Spleen (tissue), 11 donors: ENCODE measurements at regions not wholly inside any gene's neighbourhood (a gene's known extent, or its start where the extent isn't known, plus 50 kb on each side); places are given as distances from the start of the nearest gene placed in this dataset.

ENCODE experiments used
- DNase-seq: peaks from one replicate; pipeline ENCODE4 v3.0.0-alpha.2; 2020
- H3K27ac ChIP-seq, 8 donors: fragments of 200-600 bp; sonication (generic) in 7 of 8; 1 replicate in 4 of 8; 2 replicates in 4 of 8; pipeline versions ENCODE4 v1.5.0 to v1.8.0; 2016 to 2021; ENCODE audit warnings: inconsistent platforms in 4 of 8, mild to moderate bottlenecking in 4 of 8, moderate library complexity in 1 of 8
- H3K27me3 ChIP-seq, 7 donors: fragments of 200-600 bp; sonication (generic) in 6 of 7; replicated peaks in 1 of 7; 1 replicate in 4 of 7; 2 replicates in 3 of 7; pipeline versions ENCODE4 v1.5.0 to v1.8.0; 2016 to 2021; ENCODE audit warnings: inconsistent platforms in 3 of 7, mild to moderate bottlenecking in 1 of 7
- H3K36me3 ChIP-seq, 6 donors: fragments of 200-600 bp; sonication (generic) in 5 of 6; 1 replicate in 4 of 6; 2 replicates in 2 of 6; pipeline versions ENCODE4 v1.5.0 to v1.8.0; 2016 to 2021; ENCODE audit warnings: inconsistent platforms in 2 of 6
- H3K4me1 ChIP-seq, 6 donors: fragments of 200-600 bp; sonication (generic) in 5 of 6; 1 replicate in 3 of 6; 2 replicates in 3 of 6; pipeline versions ENCODE4 v1.5.0 to v1.8.0; 2016 to 2021; ENCODE audit warnings: inconsistent platforms in 3 of 6
- H3K4me3 ChIP-seq, 8 donors: fragments of 200-600 bp; sonication (generic) in 7 of 8; 1 replicate in 4 of 8; 2 replicates in 4 of 8; pipeline versions ENCODE4 v1.5.0 to v1.8.0; 2016 to 2021; ENCODE audit warnings: inconsistent platforms in 4 of 8, mild to moderate bottlenecking in 4 of 8, moderate library complexity in 2 of 8
- H3K9me3 ChIP-seq, 8 donors: fragments of 200-600 bp; sonication (generic) in 7 of 8; 1 replicate in 4 of 8; 2 replicates in 4 of 8; pipeline versions ENCODE4 v1.5.0 to v1.8.0; 2016 to 2021; ENCODE audit warnings: inconsistent platforms in 4 of 8
- POLR2A ChIP-seq, 3 donors: fragments of 450-650 bp; IDR thresholded peaks; one replicate each; pipeline ENCODE4 v1.5.1; 2017; ENCODE audit warnings: antibody characterized with exemption in 3 of 3, mild to moderate bottlenecking in 1 of 3
- POLR2AphosphoS5 ChIP-seq, 3 donors: sonication (generic); formaldehyde crosslinking; IDR thresholded peaks; one replicate each; pipeline ENCODE4 v1.5.1; 2017; ENCODE audit warnings: antibody characterized with exemption in 3 of 3
- WGBS, 5 donors: extraction: QIAGEN DNeasy Blood & Tissue Kit in 3 of 5; methylation state at CpG; one replicate each; pipeline versions ENCODE4 v1.1.5 to v1.1.7; 2013 to 2018; 5-methylcytosine and 5-hydroxymethylcytosine counted together
- intact Hi-C: fragments of 100-400 bp; cut with DNase I; formaldehyde crosslinking; loops from one replicate; pipeline ENCODE4 v1.15.0; 2023; ENCODE audit warnings: low total_unique reads
- TF ChIP-seq, protein P1 (sequence below), 11 experiments: fragments of 200-600 bp in 7 of 11; fragments of 450-650 bp in 4 of 11; sonication (generic) in 4 of 11; IDR thresholded peaks in 8 of 11; conservative IDR thresholded peaks in 3 of 11; 1 replicate in 7 of 11; 2 replicates in 4 of 11; pipeline versions ENCODE4 v1.4.0 to v1.8.0; 2016 to 2021; ENCODE audit warnings: antibody characterized with exemption in 11 of 11, inconsistent platforms in 4 of 11, mild to moderate bottlenecking in 1 of 11
- donor health status: healthy with polysubstance abuse.
- donor health status: DM: no; HTN: no; CAD: no; lungs with moderate emphysema.
- donor health status: DM: no; HTN: no; CAD: no.
- donor health status: Bipolar disorder and iron deficiency.
- donor health status: healthy.
- donor health status: DM: no; HTN: no; CAD: no.
- donor health status: DM: yes; HTN: yes; CAD: no.

DNA sequence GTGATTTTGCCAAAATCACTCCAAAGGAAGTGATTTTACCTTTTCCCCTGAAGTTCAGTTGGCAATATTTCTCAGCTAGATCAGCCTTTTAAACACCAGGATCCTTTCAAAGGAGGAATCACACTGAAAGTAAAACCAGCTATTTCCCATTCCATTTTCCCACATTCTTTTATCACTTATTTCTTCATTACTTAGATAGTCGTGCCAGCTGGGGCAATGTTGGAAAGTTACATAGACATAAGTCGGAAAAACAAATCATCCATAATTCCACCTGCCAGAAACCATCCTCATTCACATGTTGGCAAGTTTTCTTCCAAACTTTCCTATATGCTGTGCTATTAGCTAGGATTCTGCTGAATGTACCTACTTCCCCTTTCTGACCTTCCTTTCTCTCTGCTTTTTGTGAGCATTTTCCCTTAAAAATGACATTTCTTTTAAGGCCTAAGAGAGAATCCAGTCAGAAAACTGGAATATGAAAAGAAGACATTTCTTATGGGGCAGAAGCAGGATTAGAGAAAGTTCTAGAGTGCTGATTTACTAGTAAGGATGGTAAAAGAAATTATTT is 170.0 kb upstream of the STK17B start:
- intact Hi-C loops = no loop called here
- WGBS, 5 donors = 55 to 73% (median 68%) methylated on average over 2 of the region's 2 CpGs
- TF ChIP-seq POLR2A (IDR thresholded peaks at IDR 0.05) = no peak
- TF ChIP-seq POLR2AphosphoS5 (IDR thresholded peaks at IDR 0.05) = no peak
- TF ChIP-seq, protein P1, sequence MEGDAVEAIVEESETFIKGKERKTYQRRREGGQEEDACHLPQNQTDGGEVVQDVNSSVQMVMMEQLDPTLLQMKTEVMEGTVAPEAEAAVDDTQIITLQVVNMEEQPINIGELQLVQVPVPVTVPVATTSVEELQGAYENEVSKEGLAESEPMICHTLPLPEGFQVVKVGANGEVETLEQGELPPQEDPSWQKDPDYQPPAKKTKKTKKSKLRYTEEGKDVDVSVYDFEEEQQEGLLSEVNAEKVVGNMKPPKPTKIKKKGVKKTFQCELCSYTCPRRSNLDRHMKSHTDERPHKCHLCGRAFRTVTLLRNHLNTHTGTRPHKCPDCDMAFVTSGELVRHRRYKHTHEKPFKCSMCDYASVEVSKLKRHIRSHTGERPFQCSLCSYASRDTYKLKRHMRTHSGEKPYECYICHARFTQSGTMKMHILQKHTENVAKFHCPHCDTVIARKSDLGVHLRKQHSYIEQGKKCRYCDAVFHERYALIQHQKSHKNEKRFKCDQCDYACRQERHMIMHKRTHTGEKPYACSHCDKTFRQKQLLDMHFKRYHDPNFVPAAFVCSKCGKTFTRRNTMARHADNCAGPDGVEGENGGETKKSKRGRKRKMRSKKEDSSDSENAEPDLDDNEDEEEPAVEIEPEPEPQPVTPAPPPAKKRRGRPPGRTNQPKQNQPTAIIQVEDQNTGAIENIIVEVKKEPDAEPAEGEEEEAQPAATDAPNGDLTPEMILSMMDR (IDR thresholded peaks at IDR 0.05 in 8 of 11, conservative IDR thresholded peaks at IDR 0.05 in 3 of 11) = no peak

DNA sequence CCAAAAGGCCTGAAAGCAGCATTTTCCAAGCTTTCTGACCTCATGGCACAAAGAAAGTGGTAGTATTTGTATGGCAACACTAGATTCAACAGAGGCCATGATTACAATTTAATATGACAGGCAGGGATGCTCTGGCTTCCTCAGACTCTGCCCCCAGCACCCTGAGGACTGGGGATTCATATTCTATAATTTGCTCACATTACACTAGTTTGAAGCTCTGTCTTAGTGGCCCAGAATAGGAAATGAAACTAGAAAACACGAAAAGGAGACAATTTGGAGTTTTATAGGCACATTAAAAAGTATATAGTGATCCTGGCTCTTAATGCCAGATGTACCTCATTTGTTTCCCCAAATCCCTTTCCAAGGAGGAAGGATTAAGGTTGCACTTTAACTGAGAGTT is 173.0 kb upstream of the STK17B start:
- no peak overlapping the region for H3K27ac ChIP-seq
- no peaks in the 10 kb centered on the region for H3K9me3 ChIP-seq
- no peak for TF ChIP-seq POLR2AphosphoS5 (IDR thresholded peaks at IDR 0.05)
- peaks cover 0 to 4% (median 0%) of the 10 kb centered on the region in 6 donors for H3K36me3 ChIP-seq
- no peaks in the 10 kb centered on the region for H3K27me3 ChIP-seq
- intact Hi-C loops = no loop called here
- DNase-seq = no peak
- no peak overlapping the region for H3K4me3 ChIP-seq
- WGBS, 5 donors = 45 to 57% (median 56%) methylated on average over 1 of the region's 1 CpG
- H3K4me1 ChIP-seq = peaks cover 0 to 9% (median 6%) of the 10 kb centered on the region in 6 donors

More for the DNA sequence above, 170.0 kb upstream of the STK17B start:
- DNase-seq = no peak
- Histone ChIP-seq H3K27ac (peak overlapping the region in 1 of 8 donors; percentile 23), H3K36me3 (peaks cover 0 to 4% (median 0%) of the 10 kb centered on the region in 6 donors), H3K9me3 (no peaks in the 10 kb centered on the region), H3K27me3 (no peaks in the 10 kb centered on the region), H3K4me1 (peaks cover 0 to 38% (median 21%) of the 10 kb centered on the region in 6 donors), H3K4me3 (no peak overlapping the region)

DNA sequence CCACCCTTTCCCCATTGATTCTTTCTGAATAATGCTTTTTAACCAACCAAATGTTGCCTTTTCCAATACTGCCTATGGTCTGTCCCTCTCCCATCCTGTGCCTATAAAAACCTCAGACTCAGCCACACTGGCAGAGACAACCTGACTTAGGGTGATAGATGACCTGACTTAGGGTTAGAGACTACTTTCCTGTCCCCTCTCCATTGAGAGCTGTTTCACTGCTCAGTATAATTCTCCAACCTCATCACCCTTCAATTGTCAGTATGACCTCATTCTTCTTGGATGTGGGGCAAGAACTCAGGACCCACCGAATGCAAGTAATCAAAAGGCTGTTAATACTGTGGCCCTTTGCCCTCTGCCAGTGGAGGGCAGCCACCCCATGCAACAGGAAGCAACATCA is 182.3 kb upstream of the STK17B start:
- 32 to 94% (median 91%) methylated on average over 1 of the region's 1 CpG for WGBS, 5 donors

DNA sequence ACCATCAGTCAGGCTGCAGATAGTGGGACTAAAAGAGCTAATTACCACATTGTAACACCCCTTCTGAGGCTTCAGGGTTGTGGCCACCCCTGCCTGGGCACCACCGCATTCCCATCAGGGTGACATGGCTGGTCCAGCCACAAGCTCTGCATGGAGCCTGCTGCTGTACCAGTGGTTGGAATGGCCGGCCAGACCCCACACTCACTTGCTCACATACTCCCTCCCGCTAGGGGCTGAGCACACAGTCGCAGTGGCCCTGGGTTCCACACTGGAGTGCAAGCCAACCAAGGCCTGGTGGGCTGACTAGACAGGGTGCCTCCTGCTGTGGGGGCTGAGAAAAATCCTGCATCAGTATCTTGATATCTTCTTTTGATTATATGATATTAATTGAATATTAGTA is 182.8 kb upstream of the STK17B start:
- intact Hi-C loops = no loop called here
- peaks cover 0 to 8% (median 0%) of the 10 kb centered on the region in 6 donors for H3K36me3 ChIP-seq
- DNase-seq = no peak
- H3K9me3 ChIP-seq = peaks cover 0 to 16% (median 15%) of the 10 kb centered on the region in 8 donors
- no peak for TF ChIP-seq POLR2A (IDR thresholded peaks at IDR 0.05)
- no peak for TF ChIP-seq POLR2AphosphoS5 (IDR thresholded peaks at IDR 0.05)
- TF ChIP-seq, protein P1 (IDR thresholded peaks at IDR 0.05 in 8 of 11, conservative IDR thresholded peaks at IDR 0.05 in 3 of 11) = no peak
- WGBS, 5 donors = 87 to 100% (median 95%) methylated on average over 3 to 4 of the region's 4 CpGs
- H3K27ac ChIP-seq = no peak overlapping the region
- no peaks in the 10 kb centered on the region for H3K27me3 ChIP-seq
- H3K4me3 ChIP-seq = no peak overlapping the region
- peaks cover 0 to 12% (median 0%) of the 10 kb centered on the region in 6 donors for H3K4me1 ChIP-seq

More for the DNA sequence above, 182.3 kb upstream of the STK17B start:
- no peaks in the 10 kb centered on the region for H3K27me3 ChIP-seq
- DNase-seq = no peak
- H3K27ac ChIP-seq = no peak overlapping the region
- no peak overlapping the region for H3K4me3 ChIP-seq
- H3K36me3 ChIP-seq = peaks cover 0 to 8% (median 0%) of the 10 kb centered on the region in 6 donors
- peaks cover 0 to 12% (median under 1%) of the 10 kb centered on the region in 6 donors for H3K4me1 ChIP-seq
- peaks cover 0 to 16% (median 15%) of the 10 kb centered on the region in 8 donors for H3K9me3 ChIP-seq
- intact Hi-C loops = no loop called here
- TF ChIP-seq POLR2A (IDR thresholded peaks at IDR 0.05) = no peak
- TF ChIP-seq POLR2AphosphoS5 (IDR thresholded peaks at IDR 0.05) = no peak
- TF ChIP-seq, protein P1 (IDR thresholded peaks at IDR 0.05 in 8 of 11, conservative IDR thresholded peaks at IDR 0.05 in 3 of 11) = no peak
